Skin epidermis (tissue), 12 donors: ENCODE measurements at regions not wholly inside any gene's neighbourhood (a gene's known extent, or its start where the extent isn't known, plus 50 kb on each side); places are given as distances from the start of the nearest gene placed in this dataset.
"Not testable (repeated sequence)": the region's sequence is repeated elsewhere in the genome, so short reads cannot be mapped to it uniquely, and the experiment has no call there.

Source experiments
- H3K27ac ChIP-seq, 21 experiments: fragments of 200-600 bp; sonication (generic) in 11 of 21; one replicate each; pipeline ENCODE4 v1.5.0; 2020; ENCODE audit warnings: mild to moderate bottlenecking in 3 of 21, inconsistent platforms in 2 of 21, moderate library complexity in 2 of 21
- H3K4me3 ChIP-seq, 7 experiments: fragments of 200-600 bp; sonication (generic) in 2 of 7; one replicate each; pipeline ENCODE4 v1.5.0; 2020; ENCODE audit warnings: inconsistent platforms in 2 of 7, mild to moderate bottlenecking in 2 of 7, moderate library complexity in 1 of 7

DNA sequence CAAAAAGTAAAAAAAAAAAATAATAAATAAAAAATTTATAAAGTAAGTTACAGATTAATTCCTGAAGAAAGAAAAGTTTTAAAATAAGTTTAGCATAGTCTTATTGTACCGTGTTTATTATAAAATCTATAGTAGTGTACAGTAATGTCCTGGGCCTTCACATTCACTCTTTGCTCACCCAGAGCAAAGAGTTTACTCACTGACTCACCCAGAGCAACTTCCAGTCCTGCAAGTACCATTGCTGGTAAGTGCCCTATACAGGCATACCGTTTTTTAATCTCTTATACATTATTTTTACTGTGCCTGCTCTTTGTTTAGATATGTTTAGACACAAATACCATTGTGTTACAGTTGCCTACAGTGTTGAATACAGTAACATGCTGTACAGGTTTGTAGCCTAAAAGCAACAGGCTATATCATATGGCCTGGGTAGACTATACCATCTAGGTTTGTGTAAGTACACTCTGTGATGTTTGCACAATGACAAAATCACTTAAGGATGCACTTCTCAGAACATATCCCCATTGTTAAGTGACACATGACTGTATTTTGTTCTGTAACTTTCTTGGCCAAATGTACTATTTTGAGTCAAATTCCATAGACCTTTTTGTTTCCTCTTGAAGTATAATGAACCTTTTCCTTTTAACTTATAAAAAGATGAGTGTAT lies 199.0 kb upstream of the NUDT6 start:
- Histone ChIP-seq H3K4me3 (no peak overlapping the region), H3K27ac (no peak overlapping the region)

GRCh38 chr4:123125477-123125876 lies 203.1 kb upstream of the NUDT6 start:
- Histone ChIP-seq H3K4me3 (no peak overlapping the region), H3K27ac (peak overlapping the region in 2 of 21 experiments; percentile 26 to 47)

DNA sequence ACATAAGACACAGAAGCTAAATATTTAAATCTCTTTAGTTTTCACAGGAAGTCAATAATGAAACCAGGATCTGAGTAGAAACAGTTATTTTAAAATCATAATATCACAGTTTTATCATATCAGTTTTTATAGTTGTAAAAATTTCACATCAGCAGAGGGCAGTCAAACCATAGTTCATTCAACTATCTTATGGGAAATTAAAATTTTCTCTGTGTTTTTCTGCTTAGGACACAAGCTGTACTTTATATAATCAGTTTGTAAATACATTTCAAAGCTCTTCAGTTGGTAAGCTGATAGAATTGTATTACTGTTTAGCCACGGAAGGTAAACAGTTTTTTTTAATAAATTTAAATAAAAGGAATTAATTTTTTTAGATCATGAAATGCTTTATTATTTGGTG lies 204.8 kb upstream of the NUDT6 start:
- peak overlapping the region in 10 of 21 experiments; percentile 15 to 66 (median 46) for H3K27ac ChIP-seq
- no peak overlapping the region for H3K4me3 ChIP-seq

DNA sequence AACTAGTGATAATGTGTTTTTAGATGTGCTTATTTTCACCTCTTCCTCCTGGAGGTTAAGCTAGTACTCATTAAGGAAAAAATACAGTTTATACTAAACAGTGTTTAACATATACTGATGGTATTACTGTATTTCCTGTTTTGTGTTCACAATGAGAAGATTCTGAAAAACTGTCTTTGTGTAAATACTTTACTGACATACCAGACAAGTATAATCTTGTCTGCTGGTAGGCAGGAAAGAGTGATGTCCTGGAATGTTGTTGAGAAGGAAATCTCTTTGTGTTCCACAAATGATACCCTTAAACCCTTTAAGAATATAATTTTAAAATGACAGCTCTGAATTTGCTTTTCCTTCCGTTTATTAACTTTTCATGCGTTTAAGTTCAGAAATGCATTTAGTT lies 205.5 kb upstream of the NUDT6 start:
- Histone ChIP-seq H3K4me3 (no peak overlapping the region), H3K27ac (peak overlapping the region in 11 of 21 experiments; percentile 1 to 66 (median 44))

DNA sequence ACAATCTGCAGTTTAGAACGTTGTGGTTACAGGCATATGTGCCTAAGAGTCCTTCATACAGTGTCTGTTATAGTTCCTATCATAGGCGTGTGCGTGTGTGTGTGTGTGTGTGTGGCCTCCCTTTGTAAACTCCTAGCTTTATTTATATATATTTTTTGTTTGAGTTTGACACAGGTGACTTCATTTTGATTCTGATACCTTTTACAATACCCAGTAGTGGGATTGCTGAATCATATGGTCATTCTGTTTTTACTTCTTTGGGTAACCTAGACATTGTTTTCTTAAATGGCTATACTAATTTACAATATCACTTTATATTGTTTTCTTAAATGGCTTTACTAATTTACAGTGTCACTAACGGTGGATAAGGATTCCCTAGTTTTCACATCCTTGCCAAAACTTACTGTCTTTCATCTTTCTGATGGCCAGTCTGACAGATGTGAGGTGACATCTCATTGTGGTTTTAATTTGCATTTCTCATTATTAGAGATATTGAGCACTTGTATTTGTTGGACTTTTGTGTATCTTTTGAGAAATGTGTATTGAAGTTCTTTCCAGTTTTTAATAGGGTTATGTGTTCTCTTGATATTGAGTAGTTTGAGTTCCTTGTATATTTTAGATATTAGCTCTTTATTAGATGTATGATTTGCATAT lies 211.1 kb upstream of the NUDT6 start:
- H3K4me3 ChIP-seq: no peak overlapping the region

DNA sequence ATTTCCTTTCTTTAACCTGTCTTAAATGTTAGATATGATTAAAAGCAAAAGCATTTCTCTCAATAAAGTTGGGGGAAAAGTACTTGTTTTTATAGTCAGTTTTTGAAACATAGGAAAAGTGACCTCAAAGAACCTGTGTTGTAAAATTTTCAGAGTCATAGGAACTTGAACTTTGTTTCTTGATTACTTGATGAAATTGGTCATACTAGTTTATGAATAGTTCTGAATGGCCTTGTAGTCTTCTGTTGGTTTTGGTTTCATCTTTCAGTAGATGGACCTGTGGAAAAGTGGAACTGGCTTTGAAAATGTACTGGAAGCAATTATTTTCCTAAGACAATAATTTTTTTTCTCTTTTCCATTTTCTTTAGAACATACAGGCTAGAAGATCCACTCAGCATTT lies 222.2 kb upstream of the NUDT6 start:
- H3K27ac ChIP-seq: no peak overlapping the region
- H3K4me3 ChIP-seq: no peak overlapping the region

More for the DNA sequence above, 211.1 kb upstream of the NUDT6 start:
- no peak overlapping the region for H3K27ac ChIP-seq

GRCh38 chr4:123158576-123158975 lies 236.2 kb upstream of the NUDT6 start:
- no peak overlapping the region for H3K4me3 ChIP-seq
- H3K27ac ChIP-seq: no peak overlapping the region

- Histone ChIP-seq H3K27ac (no peak overlapping the region), H3K4me3 (no peak overlapping the region)
Measured at GRCh38 chr4:123159479-123159878, 237.1 kb upstream of the NUDT6 start.

DNA sequence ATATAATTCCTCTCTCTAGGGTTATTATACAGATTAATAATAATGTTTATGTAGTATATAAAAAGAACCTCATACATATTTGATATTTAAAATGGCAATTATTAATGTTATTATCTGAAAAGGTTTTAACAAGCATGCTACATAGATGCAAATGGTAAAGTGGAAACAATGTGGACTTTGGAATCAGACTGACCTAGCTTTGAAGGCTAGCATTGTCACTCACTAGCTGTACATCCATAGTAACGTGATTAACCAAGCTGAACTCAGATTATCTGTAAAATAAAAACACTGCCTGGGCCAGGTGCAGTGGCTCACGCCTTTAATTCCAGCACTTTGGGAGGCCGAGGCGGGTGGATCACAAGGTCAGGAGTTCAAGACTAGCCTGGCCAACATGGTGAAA lies 233.7 kb upstream of the SPRY1 start:
- no peak overlapping the region for H3K4me3 ChIP-seq
- H3K27ac ChIP-seq: no peak overlapping the region

- no peak overlapping the region for H3K4me3 ChIP-seq
- H3K27ac ChIP-seq: peak overlapping the region in 1 of 21 experiments; percentile 17
Measured at GRCh38 chr4:123163501-123163900, 233.1 kb upstream of the SPRY1 start.

DNA sequence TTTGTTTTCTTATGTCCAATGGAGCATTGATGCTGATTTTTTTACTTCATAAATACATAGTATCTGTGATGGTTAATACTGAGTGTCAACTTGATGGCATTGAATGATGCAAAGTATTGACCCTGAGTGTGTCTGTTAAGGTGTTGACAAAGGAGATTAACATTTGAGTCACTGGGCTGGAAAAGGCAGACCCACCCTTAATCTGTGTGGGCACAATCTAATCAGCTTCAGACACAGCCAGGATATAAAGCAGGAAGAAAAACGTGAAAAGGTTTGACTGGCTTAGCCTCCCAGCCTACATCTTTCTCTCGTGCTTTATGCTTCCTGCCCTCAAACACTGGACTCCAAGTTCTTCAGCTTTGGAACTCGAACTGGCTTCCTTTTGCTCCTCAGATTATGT lies 230.6 kb upstream of the SPRY1 start:
- no peak overlapping the region for H3K4me3 ChIP-seq
- no peak overlapping the region for H3K27ac ChIP-seq

DNA sequence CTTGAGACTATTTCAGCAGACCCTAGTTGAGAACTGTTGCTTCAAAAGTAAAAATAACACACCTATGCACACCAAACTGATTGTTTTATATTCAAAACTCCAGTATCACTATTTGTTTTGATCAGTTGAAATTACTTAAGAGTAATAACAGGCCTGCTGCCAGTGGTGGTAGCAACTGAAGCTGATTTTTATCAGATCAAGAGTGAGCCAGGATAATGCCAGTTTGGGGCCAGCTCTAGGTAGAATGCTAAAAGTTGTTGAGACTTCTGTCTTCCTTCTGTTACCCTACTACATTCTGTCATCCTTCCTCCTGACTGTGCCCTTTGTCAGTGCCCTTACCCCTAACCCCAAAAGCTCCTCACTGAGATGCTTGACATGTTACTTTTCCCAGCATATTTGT lies 228.7 kb upstream of the SPRY1 start:
- Histone ChIP-seq H3K4me3 (no peak overlapping the region), H3K27ac (no peak overlapping the region)

DNA sequence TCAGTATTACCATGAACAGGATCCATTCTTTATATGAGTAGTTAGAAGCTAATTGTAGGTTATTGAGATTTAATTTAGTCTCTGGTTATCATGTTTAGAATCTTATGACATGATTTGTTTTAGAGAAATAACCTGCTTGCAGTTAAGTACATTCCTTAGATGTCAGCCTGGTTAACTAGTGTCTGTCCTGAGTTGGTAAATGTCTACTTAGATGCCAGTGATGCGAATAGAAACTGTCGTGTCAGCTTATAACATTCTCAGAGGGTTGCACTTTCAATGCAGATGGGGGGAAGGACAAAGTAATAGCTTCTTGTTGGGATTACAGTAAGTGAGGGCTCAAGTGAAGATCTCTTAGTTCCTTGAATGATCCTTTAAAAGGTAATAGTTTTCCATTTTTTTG lies 227.8 kb upstream of the SPRY1 start:
- no peak overlapping the region for H3K27ac ChIP-seq
- no peak overlapping the region for H3K4me3 ChIP-seq

- Histone ChIP-seq H3K27ac (no peak overlapping the region), H3K4me3 (no peak overlapping the region)
Measured at GRCh38 chr4:123170843-123171242, 225.8 kb upstream of the SPRY1 start.

GRCh38 chr4:123176605-123177004 lies 220.0 kb upstream of the SPRY1 start:
- H3K27ac ChIP-seq: no peak overlapping the region
- H3K4me3 ChIP-seq: no peak overlapping the region

DNA sequence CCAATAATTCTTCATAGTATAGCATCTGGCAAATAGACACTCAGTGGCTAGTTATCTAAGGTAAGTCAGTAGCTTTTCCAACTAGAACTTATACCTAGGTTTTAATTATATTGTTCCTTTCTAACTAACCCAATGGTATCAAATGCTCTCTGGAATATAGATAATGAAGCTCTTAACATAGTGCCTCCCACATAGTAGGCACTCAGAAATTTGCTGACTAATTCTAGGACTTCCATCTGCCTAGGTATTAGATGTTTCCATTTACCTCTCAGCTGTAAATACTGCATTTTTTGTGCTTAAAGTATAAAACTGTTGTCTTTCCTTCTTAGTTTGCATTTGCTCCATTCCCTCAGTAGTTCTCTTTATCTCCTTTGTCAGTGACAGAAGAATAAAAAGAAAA lies 214.3 kb upstream of the SPRY1 start:
- no peak overlapping the region for H3K4me3 ChIP-seq
- no peak overlapping the region for H3K27ac ChIP-seq

- Histone ChIP-seq H3K27ac (no peak overlapping the region), H3K4me3 (no peak overlapping the region)
Measured at GRCh38 chr4:123183308-123183707, 213.3 kb upstream of the SPRY1 start.

- not testable (repeated sequence) for H3K27ac ChIP-seq, H3K4me3 ChIP-seq
Measured at GRCh38 chr4:123183754-123184153, 212.8 kb upstream of the SPRY1 start.

GRCh38 chr4:123186731-123187130 lies 209.9 kb upstream of the SPRY1 start:
- Histone ChIP-seq H3K4me3 (no peak overlapping the region), H3K27ac (no peak overlapping the region)

DNA sequence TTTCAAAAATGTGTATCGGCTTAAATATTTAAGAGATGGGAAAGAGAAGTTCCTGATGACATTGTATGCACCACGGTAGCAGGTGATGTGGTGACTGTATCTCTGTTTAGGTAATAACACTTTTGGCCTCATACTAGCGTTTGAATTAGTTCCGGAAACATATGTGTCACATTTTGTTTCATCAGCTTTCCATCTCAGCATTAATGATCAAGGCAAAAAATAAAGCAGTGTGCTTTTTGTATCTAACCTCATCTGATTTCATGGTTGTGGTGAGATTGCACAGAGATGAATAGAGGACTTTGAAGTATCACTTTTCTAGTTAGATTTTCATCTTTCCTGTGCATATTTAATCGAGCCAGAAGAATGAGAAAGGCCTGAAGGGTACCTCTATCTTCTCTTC lies 206.4 kb upstream of the SPRY1 start:
- no peak overlapping the region for H3K4me3 ChIP-seq
- H3K27ac ChIP-seq: no peak overlapping the region

GRCh38 chr4:123191728-123192127 lies 204.9 kb upstream of the SPRY1 start:
- Histone ChIP-seq H3K27ac (no peak overlapping the region), H3K4me3 (no peak overlapping the region)
